ENCODE measurements at regions not wholly inside any gene's neighbourhood (a gene's known extent, or its start where the extent isn't known, plus 50 kb on each side); places are given as distances from the start of the nearest gene placed in this dataset.

DNA sequence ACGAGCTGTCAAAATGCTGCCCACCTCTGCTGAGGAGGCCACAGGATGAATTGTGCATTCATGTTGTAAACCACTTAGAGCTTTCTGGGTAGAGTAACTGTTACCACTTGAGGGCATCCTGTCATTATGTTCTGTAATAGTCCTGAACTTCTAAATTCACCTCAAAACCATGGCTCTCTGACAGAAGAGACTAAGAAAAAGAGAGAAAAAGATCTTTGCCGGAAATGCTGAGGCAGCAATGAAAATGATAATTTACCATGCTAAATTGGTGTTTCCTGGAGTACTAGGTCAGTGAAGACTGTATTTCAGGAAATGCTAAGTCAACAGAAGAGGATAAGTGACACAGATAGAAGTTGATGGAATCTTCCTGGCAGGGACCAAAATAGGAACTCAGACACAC, 942.3 kb upstream of the SLIT2 start:
- no peak overlapping the region for H3K27ac Mint-ChIP-seq (ENCODE audit: unreplicated experiment)
- H3K4me3 Mint-ChIP-seq, result no peak overlapping the region
- no peaks in the 10 kb centered on the region for H3K36me3 Mint-ChIP-seq (ENCODE audit: low read depth)
- TF ChIP-seq, protein P1, sequence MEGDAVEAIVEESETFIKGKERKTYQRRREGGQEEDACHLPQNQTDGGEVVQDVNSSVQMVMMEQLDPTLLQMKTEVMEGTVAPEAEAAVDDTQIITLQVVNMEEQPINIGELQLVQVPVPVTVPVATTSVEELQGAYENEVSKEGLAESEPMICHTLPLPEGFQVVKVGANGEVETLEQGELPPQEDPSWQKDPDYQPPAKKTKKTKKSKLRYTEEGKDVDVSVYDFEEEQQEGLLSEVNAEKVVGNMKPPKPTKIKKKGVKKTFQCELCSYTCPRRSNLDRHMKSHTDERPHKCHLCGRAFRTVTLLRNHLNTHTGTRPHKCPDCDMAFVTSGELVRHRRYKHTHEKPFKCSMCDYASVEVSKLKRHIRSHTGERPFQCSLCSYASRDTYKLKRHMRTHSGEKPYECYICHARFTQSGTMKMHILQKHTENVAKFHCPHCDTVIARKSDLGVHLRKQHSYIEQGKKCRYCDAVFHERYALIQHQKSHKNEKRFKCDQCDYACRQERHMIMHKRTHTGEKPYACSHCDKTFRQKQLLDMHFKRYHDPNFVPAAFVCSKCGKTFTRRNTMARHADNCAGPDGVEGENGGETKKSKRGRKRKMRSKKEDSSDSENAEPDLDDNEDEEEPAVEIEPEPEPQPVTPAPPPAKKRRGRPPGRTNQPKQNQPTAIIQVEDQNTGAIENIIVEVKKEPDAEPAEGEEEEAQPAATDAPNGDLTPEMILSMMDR (conservative IDR thresholded peaks at IDR 0.05), result no peak
- peaks cover 10% of the 10 kb centered on the region for H3K9me3 Mint-ChIP-seq
- H3K27me3 Mint-ChIP-seq (ENCODE audit: low read depth), result no peaks in the 10 kb centered on the region
- peaks cover 4% of the 10 kb centered on the region for H3K4me1 Mint-ChIP-seq
- DNase-seq (ENCODE audit: low read depth, low spot score), result no peak

DNA sequence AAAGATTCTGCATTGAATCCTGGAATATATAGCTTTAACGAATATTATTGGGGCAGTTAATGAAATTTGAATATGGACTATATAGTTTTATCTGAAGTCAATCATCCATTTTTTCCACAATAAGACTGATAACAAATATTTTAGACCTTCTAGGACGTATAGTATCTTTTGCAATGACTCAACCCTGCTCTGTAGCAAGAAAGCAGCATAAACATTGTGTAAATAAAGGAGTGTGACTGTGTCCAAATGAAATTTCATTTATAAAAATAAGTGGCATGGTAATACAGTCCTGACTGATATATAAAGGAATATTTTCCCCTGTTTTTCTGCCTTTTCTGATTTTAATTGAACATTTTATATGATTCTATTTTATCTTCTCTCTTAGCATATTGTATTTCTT, 947.7 kb upstream of the SLIT2 start:
- no peak overlapping the region for H3K4me3 Mint-ChIP-seq
- no peak for DNase-seq (ENCODE audit: low read depth, low spot score)
- peaks cover 7% of the 10 kb centered on the region for H3K9me3 Mint-ChIP-seq
- no peak overlapping the region for H3K27ac Mint-ChIP-seq (ENCODE audit: unreplicated experiment)
- no peaks in the 10 kb centered on the region for H3K4me1 Mint-ChIP-seq
- TF ChIP-seq, protein P1 (conservative IDR thresholded peaks at IDR 0.05), result no peak
- no peaks in the 10 kb centered on the region for H3K36me3 Mint-ChIP-seq (ENCODE audit: low read depth)
- no peaks in the 10 kb centered on the region for H3K27me3 Mint-ChIP-seq (ENCODE audit: low read depth)

DNA sequence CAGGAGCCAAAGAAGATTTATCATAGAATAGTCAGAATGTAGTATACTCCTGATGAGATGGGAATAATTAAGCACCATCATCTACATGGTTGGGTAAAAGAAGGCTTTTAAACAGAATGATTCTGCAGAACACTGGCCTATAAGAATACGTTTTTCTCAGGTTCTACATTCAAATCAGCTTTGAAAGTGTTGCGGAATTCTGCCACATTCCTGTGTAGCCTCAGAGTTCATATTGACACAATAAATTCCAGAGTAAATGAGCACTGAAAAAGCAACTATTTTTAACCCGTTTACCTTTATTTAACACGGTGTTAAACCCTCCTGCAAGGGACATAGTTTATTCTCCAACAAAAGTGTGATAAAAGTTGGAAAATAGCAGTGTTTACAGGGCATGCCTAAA, 950.2 kb upstream of the SLIT2 start:
- Mint-ChIP-seq H3K9me3 (peaks cover 7% of the 10 kb centered on the region), H3K27me3 (ENCODE audit: low read depth) (no peaks in the 10 kb centered on the region), H3K36me3 (ENCODE audit: low read depth) (no peaks in the 10 kb centered on the region), H3K27ac (ENCODE audit: unreplicated experiment) (no peak overlapping the region), H3K4me3 (no peak overlapping the region), H3K4me1 (no peaks in the 10 kb centered on the region)
- TF ChIP-seq, protein P1 (conservative IDR thresholded peaks at IDR 0.05), result no peak
- DNase-seq (ENCODE audit: low read depth, low spot score), result no peak

DNA sequence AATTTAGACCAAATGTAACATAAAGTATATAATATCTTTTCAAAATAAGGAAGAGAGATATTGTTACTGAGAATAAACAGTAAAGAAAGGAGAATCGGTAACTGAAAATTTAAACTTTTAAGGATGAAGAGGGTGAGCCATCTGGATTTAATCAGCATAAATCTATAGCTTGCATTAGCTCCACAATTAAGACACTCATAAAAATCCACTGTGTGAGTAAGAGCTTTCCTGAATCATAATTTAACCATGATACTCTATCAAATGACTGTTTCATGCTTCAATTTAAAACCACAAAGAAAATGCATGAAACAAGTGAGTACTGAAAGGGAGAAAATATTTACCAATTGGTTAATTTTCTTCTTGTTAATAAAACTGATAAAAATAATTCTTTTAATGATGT, 951.5 kb upstream of the SLIT2 start:
- Mint-ChIP-seq H3K4me1 (no peaks in the 10 kb centered on the region), H3K36me3 (ENCODE audit: low read depth) (no peaks in the 10 kb centered on the region), H3K27me3 (ENCODE audit: low read depth) (no peaks in the 10 kb centered on the region), H3K27ac (ENCODE audit: unreplicated experiment) (no peak overlapping the region), H3K4me3 (no peak overlapping the region), H3K9me3 (no peaks in the 10 kb centered on the region)
- TF ChIP-seq, protein P1 (conservative IDR thresholded peaks at IDR 0.05), result no peak
- no peak for DNase-seq (ENCODE audit: low read depth, low spot score)

DNA sequence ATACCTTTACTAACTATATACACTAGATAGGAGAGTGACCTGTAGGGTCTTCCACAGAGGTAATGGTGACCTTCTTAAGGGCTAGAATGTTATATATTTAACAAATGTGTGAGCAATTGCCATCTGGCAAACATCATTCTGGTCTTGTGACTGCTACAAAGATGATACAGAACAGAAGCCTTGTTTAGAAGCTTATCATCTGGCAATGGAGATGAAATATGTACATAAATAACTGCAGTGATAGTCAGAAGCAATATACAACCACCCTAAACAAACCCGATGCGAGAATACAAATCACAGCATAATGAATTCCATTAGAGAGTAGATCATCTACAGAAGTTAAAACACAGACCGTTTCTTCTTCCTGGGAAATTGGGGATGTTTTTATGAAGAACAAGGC, 952.7 kb upstream of the SLIT2 start:
- Mint-ChIP-seq H3K4me1 (no peaks in the 10 kb centered on the region), H3K27me3 (ENCODE audit: low read depth) (no peaks in the 10 kb centered on the region), H3K9me3 (peaks cover 6% of the 10 kb centered on the region), H3K36me3 (ENCODE audit: low read depth) (peaks cover 3% of the 10 kb centered on the region), H3K27ac (ENCODE audit: unreplicated experiment) (no peak overlapping the region), H3K4me3 (no peak overlapping the region)
- TF ChIP-seq, protein P1 (conservative IDR thresholded peaks at IDR 0.05), result no peak
- no peak for DNase-seq (ENCODE audit: low read depth, low spot score)

DNA sequence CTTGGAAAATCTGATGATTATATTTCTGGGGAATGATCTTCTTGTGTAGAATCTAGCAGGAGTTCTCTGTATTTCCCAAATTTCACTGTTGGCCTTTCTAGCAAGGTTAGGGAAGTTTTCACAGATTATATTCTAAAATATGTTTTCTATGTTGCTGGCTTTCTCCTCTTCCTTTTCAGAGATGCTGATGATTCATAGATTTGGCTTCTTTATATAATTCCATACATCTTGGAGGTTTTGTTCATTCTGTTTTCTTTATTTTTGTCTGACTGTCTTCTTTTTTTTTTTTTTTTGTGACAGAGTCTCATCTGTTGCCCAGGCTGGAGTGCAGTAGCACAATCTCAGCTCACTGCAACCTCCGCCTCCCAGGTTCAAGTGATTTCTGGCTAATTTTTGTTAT, 957.9 kb upstream of the SLIT2 start:
- Mint-ChIP-seq H3K27ac (ENCODE audit: unreplicated experiment) (no peak overlapping the region), H3K4me3 (no peak overlapping the region), H3K27me3 (ENCODE audit: low read depth) (no peaks in the 10 kb centered on the region), H3K9me3 (peaks cover 32% of the 10 kb centered on the region), H3K36me3 (ENCODE audit: low read depth) (peaks cover 20% of the 10 kb centered on the region), H3K4me1 (no peaks in the 10 kb centered on the region)
- TF ChIP-seq, protein P1 (conservative IDR thresholded peaks at IDR 0.05), result no peak
- no peak for DNase-seq (ENCODE audit: low read depth, low spot score)
